ENCODE measurements at regions not wholly inside any gene's neighbourhood (a gene's known extent, or its start where the extent isn't known, plus 50 kb on each side); places are given as distances from the start of the nearest gene placed in this dataset.
"Not testable (repeated sequence)": the region's sequence is repeated elsewhere in the genome, so short reads cannot be mapped to it uniquely, and the experiment has no call there.

DNA sequence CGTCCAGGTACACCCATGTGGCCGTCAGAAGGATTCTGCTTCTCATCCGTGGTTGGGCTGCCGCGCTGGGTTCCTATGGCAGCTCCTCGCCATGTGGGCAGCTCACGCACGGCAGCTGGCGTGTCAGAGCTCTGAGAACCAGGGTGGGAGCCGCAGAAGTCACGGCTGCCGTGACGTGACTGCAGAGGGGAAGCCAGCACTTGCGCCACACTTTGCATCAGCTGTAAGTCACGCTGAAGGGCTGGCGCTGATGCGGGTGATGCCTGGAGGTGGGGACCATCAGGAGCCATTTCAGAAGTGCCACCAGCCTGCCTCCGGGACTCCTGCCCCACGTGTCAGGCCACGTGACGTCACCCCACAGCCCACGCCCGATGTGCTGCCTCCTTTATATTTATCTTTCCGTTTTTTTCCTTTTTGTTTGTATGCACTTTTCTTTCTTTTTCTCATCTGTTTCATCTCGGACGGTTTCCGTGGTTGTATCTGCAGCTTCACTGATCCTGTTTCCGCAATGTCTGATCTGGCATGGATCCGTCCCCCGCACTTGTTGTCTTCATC lies 133.2 kb downstream of the IGLL1 start:
- Histone ChIP-seq H3K4me3 (ENCODE audit: low read depth, low read length) (no peak overlapping the region), H3K27ac (ENCODE audit: low read depth, low read length) (no peak overlapping the region), H3K27me3 (ENCODE audit: control insufficient read depth, insufficient read depth, low read length) (no peaks in the 10 kb centered on the region), H3K9me3 (ENCODE audit: control insufficient read depth, insufficient read depth, low read length) (peaks cover 27% of the 10 kb centered on the region)
- ChIA-PET POLR2A (no interaction called here), CTCF (no interaction called here)
- DNase-seq (ENCODE audit: low read depth, low spot score) = no peak
- TF ChIP-seq, protein P1, sequence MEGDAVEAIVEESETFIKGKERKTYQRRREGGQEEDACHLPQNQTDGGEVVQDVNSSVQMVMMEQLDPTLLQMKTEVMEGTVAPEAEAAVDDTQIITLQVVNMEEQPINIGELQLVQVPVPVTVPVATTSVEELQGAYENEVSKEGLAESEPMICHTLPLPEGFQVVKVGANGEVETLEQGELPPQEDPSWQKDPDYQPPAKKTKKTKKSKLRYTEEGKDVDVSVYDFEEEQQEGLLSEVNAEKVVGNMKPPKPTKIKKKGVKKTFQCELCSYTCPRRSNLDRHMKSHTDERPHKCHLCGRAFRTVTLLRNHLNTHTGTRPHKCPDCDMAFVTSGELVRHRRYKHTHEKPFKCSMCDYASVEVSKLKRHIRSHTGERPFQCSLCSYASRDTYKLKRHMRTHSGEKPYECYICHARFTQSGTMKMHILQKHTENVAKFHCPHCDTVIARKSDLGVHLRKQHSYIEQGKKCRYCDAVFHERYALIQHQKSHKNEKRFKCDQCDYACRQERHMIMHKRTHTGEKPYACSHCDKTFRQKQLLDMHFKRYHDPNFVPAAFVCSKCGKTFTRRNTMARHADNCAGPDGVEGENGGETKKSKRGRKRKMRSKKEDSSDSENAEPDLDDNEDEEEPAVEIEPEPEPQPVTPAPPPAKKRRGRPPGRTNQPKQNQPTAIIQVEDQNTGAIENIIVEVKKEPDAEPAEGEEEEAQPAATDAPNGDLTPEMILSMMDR (IDR thresholded peaks at IDR 0.05; ENCODE audit: low read depth, low read length) = no peak

DNA sequence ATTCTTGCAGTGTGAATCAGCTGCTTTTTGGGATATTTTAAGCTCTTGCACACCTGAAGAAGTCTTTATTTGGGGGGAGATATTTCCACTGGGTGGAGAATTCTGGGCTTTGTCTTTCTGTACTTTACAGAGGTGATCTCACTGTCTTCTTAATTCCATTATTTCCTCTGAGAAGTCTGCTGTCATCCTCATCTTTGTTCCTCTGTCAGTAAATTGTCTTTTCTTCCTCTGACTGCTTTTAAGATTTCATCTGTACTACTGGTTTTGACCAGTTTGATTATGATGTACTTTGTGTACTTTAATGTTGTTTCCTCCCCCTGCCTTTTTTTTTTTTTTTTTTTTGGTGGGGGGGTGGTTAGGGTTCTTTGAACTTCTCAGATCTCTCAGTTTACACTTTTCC lies 133.9 kb downstream of the IGLL1 start:
- DNase-seq (ENCODE audit: low read depth, low spot score); POLR2A ChIA-PET; H3K27ac ChIP-seq (ENCODE audit: low read depth, low read length); H3K4me3 ChIP-seq (ENCODE audit: low read depth, low read length); H3K27me3 ChIP-seq (ENCODE audit: control insufficient read depth, insufficient read depth, low read length): not testable (repeated sequence)
- CTCF ChIA-PET = interaction anchor here (0.6 kb wide), 1 partner anchor 60 kb away, joined by 4 read pairs; no protein-coding TSS in a partner anchor
- peaks cover 27% of the 10 kb centered on the region for H3K9me3 ChIP-seq (ENCODE audit: control insufficient read depth, insufficient read depth, low read length)

DNA sequence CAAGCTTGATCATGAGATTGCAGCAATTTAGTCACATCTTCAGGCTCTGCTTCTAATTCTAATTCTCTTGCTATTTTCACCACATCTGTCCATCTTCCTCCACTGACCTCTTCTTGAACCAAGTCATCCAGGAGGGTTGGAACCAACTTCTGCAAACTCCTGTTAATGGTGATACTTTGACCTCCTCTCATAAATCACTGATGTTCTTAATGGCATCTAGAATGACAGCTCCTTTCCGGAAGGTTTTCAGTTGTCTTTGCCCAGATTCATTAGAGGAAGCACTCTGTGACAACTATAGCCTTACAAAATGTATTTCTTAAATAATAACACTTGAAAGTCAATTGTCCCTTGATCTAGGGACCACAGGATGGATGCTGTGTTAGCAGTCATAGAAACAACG lies 136.2 kb downstream of the IGLL1 start:
- H3K4me3 ChIP-seq (ENCODE audit: low read depth, low read length); H3K27me3 ChIP-seq (ENCODE audit: control insufficient read depth, insufficient read depth, low read length); H3K27ac ChIP-seq (ENCODE audit: low read depth, low read length); DNase-seq (ENCODE audit: low read depth, low spot score); POLR2A ChIA-PET; CTCF ChIA-PET: not testable (repeated sequence)
- H3K9me3 ChIP-seq (ENCODE audit: control insufficient read depth, insufficient read depth, low read length) = peaks cover 22% of the 10 kb centered on the region

DNA sequence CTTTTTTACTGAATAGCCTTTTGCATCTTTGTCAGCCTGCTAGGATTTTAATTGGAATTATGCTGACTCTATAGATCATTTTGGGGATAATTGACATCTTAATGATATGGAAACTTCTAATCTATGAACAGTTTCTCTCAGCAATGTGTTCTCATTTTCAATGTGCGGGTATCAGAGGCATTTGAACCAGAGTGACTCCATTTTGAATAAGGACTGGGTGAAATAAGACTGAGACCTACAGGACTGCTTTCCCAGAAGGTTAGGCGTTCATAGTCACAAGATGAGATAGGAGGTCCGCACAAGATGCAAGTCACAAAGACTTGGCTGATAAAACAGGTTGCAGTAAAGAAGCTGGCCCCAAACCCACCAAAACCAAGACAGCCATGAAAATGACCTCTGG lies 140.5 kb downstream of the IGLL1 start:
- CTCF ChIA-PET; H3K27me3 ChIP-seq (ENCODE audit: control insufficient read depth, insufficient read depth, low read length); H3K4me3 ChIP-seq (ENCODE audit: low read depth, low read length); H3K9me3 ChIP-seq (ENCODE audit: control insufficient read depth, insufficient read depth, low read length); DNase-seq (ENCODE audit: low read depth, low spot score); H3K27ac ChIP-seq (ENCODE audit: low read depth, low read length); POLR2A ChIA-PET: not testable (repeated sequence)

DNA sequence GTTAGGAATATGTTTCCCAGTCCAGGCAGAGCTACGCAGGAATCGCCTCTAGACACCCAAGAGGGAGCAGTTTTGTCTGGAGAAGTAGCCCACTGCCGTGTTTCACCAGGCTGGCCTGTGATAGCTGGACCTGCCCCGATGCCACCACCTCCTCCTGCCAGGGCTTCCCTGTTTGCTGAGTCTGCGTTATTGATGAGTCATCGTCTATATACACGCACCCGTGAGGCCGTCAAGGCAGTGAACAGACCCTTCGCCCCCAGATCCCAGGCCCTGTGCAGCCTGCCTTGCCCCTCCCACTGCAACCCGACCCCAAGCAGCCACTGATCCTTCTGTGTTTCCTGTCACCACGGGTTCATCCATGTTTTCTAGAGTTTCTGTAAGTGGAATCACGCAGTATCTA lies 141.9 kb downstream of the IGLL1 start:
- ChIA-PET CTCF (no interaction called here), POLR2A (no interaction called here)
- Histone ChIP-seq H3K9me3 (ENCODE audit: control insufficient read depth, insufficient read depth, low read length) (no peaks in the 10 kb centered on the region), H3K27ac (ENCODE audit: low read depth, low read length) (no peak overlapping the region), H3K4me3 (ENCODE audit: low read depth, low read length) (no peak overlapping the region), H3K27me3 (ENCODE audit: control insufficient read depth, insufficient read depth, low read length) (no peaks in the 10 kb centered on the region)
- TF ChIP-seq, protein P1 (IDR thresholded peaks at IDR 0.05; ENCODE audit: low read depth, low read length) = no peak
- no peak for DNase-seq (ENCODE audit: low read depth, low spot score)

DNA sequence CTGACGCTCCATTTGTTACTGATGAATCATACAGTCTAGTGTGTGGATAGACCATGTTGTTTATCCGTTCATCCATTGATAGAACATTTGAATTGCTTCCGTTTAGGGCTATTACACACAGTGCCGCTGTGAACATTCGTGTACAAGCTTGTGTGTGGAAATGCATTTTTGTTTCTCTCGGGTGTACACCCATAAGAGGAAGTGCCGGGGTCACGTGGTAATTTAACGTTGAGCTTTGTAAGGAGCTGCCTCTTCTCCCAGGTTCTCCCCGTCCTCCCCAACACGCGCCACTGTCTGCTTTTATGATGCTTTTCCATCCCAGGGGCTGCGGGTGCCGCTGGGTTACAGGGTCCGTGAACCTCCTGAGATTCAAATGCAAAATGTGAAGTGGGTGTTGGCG lies 142.3 kb downstream of the IGLL1 start:
- CTCF ChIA-PET = no interaction called here
- no peak overlapping the region for H3K27ac ChIP-seq (ENCODE audit: low read depth, low read length)
- H3K4me3 ChIP-seq (ENCODE audit: low read depth, low read length) = no peak overlapping the region
- POLR2A ChIA-PET = no interaction called here
- no peaks in the 10 kb centered on the region for H3K27me3 ChIP-seq (ENCODE audit: control insufficient read depth, insufficient read depth, low read length)
- no peak for DNase-seq (ENCODE audit: low read depth, low spot score)
- no peaks in the 10 kb centered on the region for H3K9me3 ChIP-seq (ENCODE audit: control insufficient read depth, insufficient read depth, low read length)
- TF ChIP-seq, protein P1 (IDR thresholded peaks at IDR 0.05; ENCODE audit: low read depth, low read length) = no peak

DNA sequence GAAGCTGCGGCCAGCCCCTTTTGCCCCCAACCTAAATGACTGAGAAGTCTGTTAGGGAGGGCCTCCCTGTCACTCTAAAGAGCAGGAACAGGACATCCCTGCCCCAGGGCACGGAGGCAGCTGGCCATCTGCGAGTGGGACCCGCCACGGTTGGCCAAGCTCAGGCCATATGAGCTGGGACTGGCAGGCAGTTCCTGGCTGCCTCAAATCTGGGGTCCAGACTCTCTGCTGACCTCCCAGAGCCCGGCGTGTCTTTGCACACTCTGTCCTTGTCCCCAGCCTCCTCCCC lies 143.0 kb downstream of the IGLL1 start:
- H3K4me3 ChIP-seq (ENCODE audit: low read depth, low read length); H3K27ac ChIP-seq (ENCODE audit: low read depth, low read length); POLR2A ChIA-PET; DNase-seq (ENCODE audit: low read depth, low spot score); H3K9me3 ChIP-seq (ENCODE audit: control insufficient read depth, insufficient read depth, low read length); CTCF ChIA-PET; H3K27me3 ChIP-seq (ENCODE audit: control insufficient read depth, insufficient read depth, low read length): not testable (repeated sequence)

DNA sequence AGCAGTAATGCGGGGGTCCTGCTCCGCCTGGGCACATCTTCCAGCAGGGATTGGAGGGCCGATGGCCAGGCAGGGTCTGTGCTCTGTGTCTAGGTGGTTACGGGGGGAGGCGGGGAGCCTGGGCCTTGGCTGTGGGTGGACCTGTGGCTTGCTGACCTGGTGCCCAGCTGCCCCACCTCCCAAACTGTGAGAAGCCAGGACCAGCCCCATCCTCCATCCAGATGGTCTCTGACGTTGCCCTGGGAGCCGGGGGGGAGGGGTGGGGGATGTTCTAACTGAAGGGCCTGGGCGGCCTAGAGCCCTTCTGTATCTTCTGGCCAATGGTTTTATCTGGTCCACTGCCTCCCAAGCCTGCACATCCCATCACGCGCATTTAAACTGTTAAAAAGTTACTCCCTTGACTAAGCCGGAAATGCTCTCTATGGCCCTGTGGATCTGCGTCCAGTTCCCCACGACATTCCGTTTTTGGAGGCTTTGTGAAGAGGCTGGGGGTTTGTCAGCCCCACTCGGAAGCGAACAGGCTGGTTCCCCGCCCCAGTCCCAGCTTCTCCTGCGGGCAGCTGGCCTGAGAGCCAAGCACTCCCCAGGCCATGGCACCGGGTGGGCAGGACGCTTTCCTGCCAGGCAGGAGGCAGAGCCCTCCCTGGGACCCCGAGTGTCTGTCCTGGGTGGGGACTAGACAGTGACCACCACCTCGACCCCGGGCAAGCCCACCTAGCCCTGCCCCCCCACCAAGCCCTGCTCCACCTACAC lies 143.6 kb downstream of the IGLL1 start:
- H3K9me3 ChIP-seq (ENCODE audit: control insufficient read depth, insufficient read depth, low read length); CTCF ChIA-PET; H3K27me3 ChIP-seq (ENCODE audit: control insufficient read depth, insufficient read depth, low read length); H3K4me3 ChIP-seq (ENCODE audit: low read depth, low read length); H3K27ac ChIP-seq (ENCODE audit: low read depth, low read length); DNase-seq (ENCODE audit: low read depth, low spot score); POLR2A ChIA-PET: not testable (repeated sequence)

DNA sequence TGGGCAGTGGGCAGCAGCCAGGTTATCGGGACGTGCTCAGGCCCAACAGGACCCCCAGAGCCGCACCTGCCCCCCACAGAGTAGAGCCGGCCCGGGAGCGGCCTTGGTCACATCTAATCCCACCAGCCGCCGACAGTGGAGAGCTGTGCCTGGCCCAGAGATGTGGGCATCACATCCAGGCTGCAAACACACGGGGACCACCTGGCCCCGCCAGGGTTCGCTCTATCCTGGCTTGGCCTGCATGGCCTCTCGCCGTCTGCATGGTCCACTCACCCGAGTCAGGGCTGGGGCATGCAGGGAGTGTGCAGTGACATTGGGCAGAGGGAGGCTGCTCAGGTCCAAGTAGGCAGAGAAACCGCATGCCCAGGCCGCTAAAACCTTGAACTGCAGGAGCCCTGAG lies 144.9 kb downstream of the IGLL1 start:
- H3K4me3 ChIP-seq (ENCODE audit: low read depth, low read length); H3K9me3 ChIP-seq (ENCODE audit: control insufficient read depth, insufficient read depth, low read length); H3K27me3 ChIP-seq (ENCODE audit: control insufficient read depth, insufficient read depth, low read length); POLR2A ChIA-PET; CTCF ChIA-PET; DNase-seq (ENCODE audit: low read depth, low spot score); H3K27ac ChIP-seq (ENCODE audit: low read depth, low read length): not testable (repeated sequence)

All from AG04450 (cell line).